ENCODE measurements at regions not wholly inside any gene's neighbourhood (a gene's known extent, or its start where the extent isn't known, plus 50 kb on each side); places are given as distances from the start of the nearest gene placed in this dataset.

GRCh38 chr1:5403935-5404334 lies 588.3 kb downstream of the NPHP4 start:
- no peak for DNase-seq

GRCh38 chr1:5402618-5403017 lies 589.6 kb downstream of the NPHP4 start:
- DNase-seq = no peak

- no peak for DNase-seq
Measured at GRCh38 chr1:5399771-5400170, 592.5 kb downstream of the NPHP4 start.

GRCh38 chr1:5396593-5396992 lies 595.6 kb downstream of the NPHP4 start:
- no peak for DNase-seq

GRCh38 chr1:5394111-5394510 lies 598.1 kb downstream of the NPHP4 start:
- DNase-seq = no peak

- no peak for DNase-seq
Measured at GRCh38 chr1:5393603-5394002, 598.6 kb downstream of the NPHP4 start.

GRCh38 chr1:5393146-5393545 lies 599.1 kb downstream of the NPHP4 start:
- no peak for DNase-seq

GRCh38 chr1:5391725-5392124 lies 600.5 kb downstream of the NPHP4 start:
- DNase-seq = no peak

- no peak for DNase-seq
Measured at GRCh38 chr1:5390504-5390903, 601.7 kb downstream of the NPHP4 start.

GRCh38 chr1:5389101-5389885 lies 602.9 kb downstream of the NPHP4 start:
- DNase-seq = no peak

- no peak for DNase-seq
Measured at GRCh38 chr1:5388622-5389021, 603.6 kb downstream of the NPHP4 start.

GRCh38 chr1:5386371-5386770 lies 605.9 kb downstream of the NPHP4 start:
- no peak for DNase-seq

GRCh38 chr1:5385956-5386355 lies 606.3 kb downstream of the NPHP4 start:
- DNase-seq = no peak

GRCh38 chr1:5385096-5385799 lies 607.0 kb downstream of the NPHP4 start:
- DNase-seq = no peak

GRCh38 chr1:5381491-5381890 lies 610.7 kb downstream of the NPHP4 start:
- DNase-seq = no peak

GRCh38 chr1:5379176-5379759 lies 613.0 kb downstream of the NPHP4 start:
- DNase-seq = no peak

GRCh38 chr1:5376538-5377247 lies 615.5 kb downstream of the NPHP4 start:
- DNase-seq = no peak

- no peak for DNase-seq
Measured at GRCh38 chr1:5375481-5375880, 616.7 kb downstream of the NPHP4 start.

- DNase-seq = no peak
Measured at GRCh38 chr1:5374192-5374591, 618.0 kb downstream of the NPHP4 start.

- no peak for DNase-seq
Measured at GRCh38 chr1:5373281-5373680, 618.9 kb downstream of the NPHP4 start.

- DNase-seq = no peak
Measured at GRCh38 chr1:5371270-5371669, 621.0 kb downstream of the NPHP4 start.

- no peak for DNase-seq
Measured at GRCh38 chr1:5370311-5370710, 621.9 kb downstream of the NPHP4 start.

- no peak for DNase-seq
Measured at GRCh38 chr1:5369223-5369622, 623.0 kb downstream of the NPHP4 start.

- no peak for DNase-seq
Measured at GRCh38 chr1:5368201-5368600, 624.0 kb downstream of the NPHP4 start.

Measured in activated naive CD4-positive, alpha-beta T cell (primary cell).